22Rv1 (cell line): ENCODE measurements at regions not wholly inside any gene's neighbourhood (a gene's known extent, or its start where the extent isn't known, plus 50 kb on each side); places are given as distances from the start of the nearest gene placed in this dataset.

ENCODE experiments used
- H3K27ac ChIP-seq: fragments of 450-650 bp; 2 replicates; pipeline ENCODE4 v1.5.1; 2017
- CTCF ChIP-seq: fragments of 450-650 bp; IDR thresholded peaks from 2 replicates; pipeline ENCODE4 v1.5.1; 2017; ENCODE audit warnings: mild to moderate bottlenecking
- ZFX ChIP-seq: fragments of 450-650 bp; IDR thresholded peaks from 2 replicates; pipeline ENCODE4 v1.6.1; 2017; ENCODE audit warnings: antibody characterized with exemption, borderline replicate concordance

GRCh38 chr3:182124187-182124586 lies 412.5 kb downstream of the SOX2 start:
- no peak overlapping the region for H3K27ac ChIP-seq
- no peak for TF ChIP-seq CTCF
- no peak for TF ChIP-seq ZFX

GRCh38 chr3:182124716-182125115 lies 413.0 kb downstream of the SOX2 start:
- no peak overlapping the region for H3K27ac ChIP-seq
- TF ChIP-seq ZFX (no peak), CTCF (no peak)

GRCh38 chr3:182129740-182130139 lies 418.0 kb downstream of the SOX2 start:
- TF ChIP-seq ZFX (no peak), CTCF (no peak)
- no peak overlapping the region for H3K27ac ChIP-seq

- no peak overlapping the region for H3K27ac ChIP-seq
- TF ChIP-seq ZFX = no peak
- no peak for TF ChIP-seq CTCF
Observed at GRCh38 chr3:182133752-182134151, 422.0 kb downstream of the SOX2 start.

- H3K27ac ChIP-seq = no peak overlapping the region
- no peak for TF ChIP-seq CTCF
- no peak for TF ChIP-seq ZFX
Observed at GRCh38 chr3:182135056-182135455, 423.3 kb downstream of the SOX2 start.

GRCh38 chr3:182136008-182136910 lies 424.5 kb downstream of the SOX2 start:
- TF ChIP-seq ZFX (no peak), CTCF (no peak)
- no peak overlapping the region for H3K27ac ChIP-seq

GRCh38 chr3:182138393-182138792 lies 426.7 kb downstream of the SOX2 start:
- H3K27ac ChIP-seq = no peak overlapping the region
- TF ChIP-seq CTCF = no peak
- no peak for TF ChIP-seq ZFX
